ENCODE measurements at regions not wholly inside any gene's neighbourhood (a gene's known extent, or its start where the extent isn't known, plus 50 kb on each side); places are given as distances from the start of the nearest gene placed in this dataset.

DNA sequence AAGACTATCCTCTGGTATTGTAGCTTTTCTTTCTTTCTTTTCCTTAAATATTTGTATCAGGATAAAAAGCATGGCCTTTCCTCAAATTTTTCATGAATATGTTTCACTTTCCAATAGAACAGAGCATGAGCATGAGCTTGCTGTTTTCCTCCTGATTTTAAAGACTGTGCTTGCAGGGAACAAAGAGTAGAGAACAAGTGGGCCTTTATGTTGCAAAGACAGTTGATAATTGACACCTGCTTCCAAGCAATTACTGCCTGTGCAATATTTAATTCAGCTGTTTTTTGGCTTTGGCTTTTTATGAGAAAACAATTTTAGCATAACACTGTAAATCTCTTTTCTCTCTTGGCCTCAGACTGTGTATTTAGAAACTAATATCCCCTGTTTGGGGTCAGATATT is 263.6 kb upstream of the AZI2 start:
- Histone ChIP-seq H3K9ac (ENCODE audit: low read length) (no peak overlapping the region), H3K9me2 (ENCODE audit: low read depth, low read length) (no peaks in the 10 kb centered on the region), H3K36me3 (ENCODE audit: insufficient read depth, low read length) (no peaks in the 10 kb centered on the region), H3K27ac (ENCODE audit: low read depth, low read length, poor library complexity, severe bottlenecking) (no peak overlapping the region), H3K27me3 (ENCODE audit: insufficient read depth, low read length) (no peaks in the 10 kb centered on the region), H3K9me3 (ENCODE audit: low read length) (no peaks in the 10 kb centered on the region), H3F3A (ENCODE audit: insufficient read depth, low read length) (no peaks in the 10 kb centered on the region), H4K20me1 (ENCODE audit: insufficient read depth, low read length) (no peaks in the 10 kb centered on the region), H3K4me2 (ENCODE audit: low read length) (no peak overlapping the region), H3K4me1 (ENCODE audit: insufficient read depth, low read length, severe bottlenecking) (no peaks in the 10 kb centered on the region), H3K79me2 (ENCODE audit: insufficient read depth, low read length) (no peaks in the 10 kb centered on the region), H3K4me3 (ENCODE audit: low read depth, low read length, poor library complexity, severe bottlenecking) (no peak overlapping the region), H2AFZ (ENCODE audit: low read length) (no peak overlapping the region)
- no peak for TF ChIP-seq EZH2 (IDR thresholded peaks at IDR 0.05; ENCODE audit: borderline replicate concordance, low read length)
- TF ChIP-seq, protein P1, sequence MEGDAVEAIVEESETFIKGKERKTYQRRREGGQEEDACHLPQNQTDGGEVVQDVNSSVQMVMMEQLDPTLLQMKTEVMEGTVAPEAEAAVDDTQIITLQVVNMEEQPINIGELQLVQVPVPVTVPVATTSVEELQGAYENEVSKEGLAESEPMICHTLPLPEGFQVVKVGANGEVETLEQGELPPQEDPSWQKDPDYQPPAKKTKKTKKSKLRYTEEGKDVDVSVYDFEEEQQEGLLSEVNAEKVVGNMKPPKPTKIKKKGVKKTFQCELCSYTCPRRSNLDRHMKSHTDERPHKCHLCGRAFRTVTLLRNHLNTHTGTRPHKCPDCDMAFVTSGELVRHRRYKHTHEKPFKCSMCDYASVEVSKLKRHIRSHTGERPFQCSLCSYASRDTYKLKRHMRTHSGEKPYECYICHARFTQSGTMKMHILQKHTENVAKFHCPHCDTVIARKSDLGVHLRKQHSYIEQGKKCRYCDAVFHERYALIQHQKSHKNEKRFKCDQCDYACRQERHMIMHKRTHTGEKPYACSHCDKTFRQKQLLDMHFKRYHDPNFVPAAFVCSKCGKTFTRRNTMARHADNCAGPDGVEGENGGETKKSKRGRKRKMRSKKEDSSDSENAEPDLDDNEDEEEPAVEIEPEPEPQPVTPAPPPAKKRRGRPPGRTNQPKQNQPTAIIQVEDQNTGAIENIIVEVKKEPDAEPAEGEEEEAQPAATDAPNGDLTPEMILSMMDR (IDR thresholded peaks at IDR 0.05; ENCODE audit: low read length), result no peak

DNA sequence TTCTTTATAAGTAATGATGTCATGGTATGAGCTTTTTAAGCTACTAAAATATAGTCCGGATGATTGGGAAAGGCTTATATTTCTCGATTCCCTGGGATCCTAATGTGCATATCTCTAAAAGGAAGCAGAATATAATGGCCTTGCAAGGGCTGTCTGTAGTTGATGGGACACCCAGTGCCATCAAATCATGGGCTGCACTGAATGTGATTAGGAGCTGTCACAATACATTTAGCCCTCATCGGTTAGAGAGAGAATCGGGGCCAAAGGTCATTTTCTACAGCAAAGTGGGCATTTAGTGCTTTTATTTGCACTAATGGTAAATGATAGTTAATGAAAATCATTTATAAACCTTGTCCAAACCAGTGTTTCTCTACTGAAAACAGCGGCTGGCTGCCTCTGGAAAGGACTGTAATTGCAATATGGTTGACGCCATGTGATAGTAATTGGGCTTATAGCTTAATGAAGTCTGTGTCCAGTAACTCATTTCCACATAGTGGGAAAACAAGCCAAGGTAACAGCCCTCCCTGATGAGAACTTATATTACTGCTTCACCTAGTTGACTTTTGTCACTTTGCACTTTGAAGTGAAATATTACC is 265.0 kb upstream of the AZI2 start:
- H3K27me3 ChIP-seq (ENCODE audit: insufficient read depth, low read length), result no peaks in the 10 kb centered on the region
- H3K9ac ChIP-seq (ENCODE audit: low read length), result no peak overlapping the region
- TF ChIP-seq, protein P1 (IDR thresholded peaks at IDR 0.05; ENCODE audit: low read length), result no peak
- TF ChIP-seq EZH2 (IDR thresholded peaks at IDR 0.05; ENCODE audit: borderline replicate concordance, low read length), result no peak
- no peaks in the 10 kb centered on the region for H3K79me2 ChIP-seq (ENCODE audit: insufficient read depth, low read length)
- H4K20me1 ChIP-seq (ENCODE audit: insufficient read depth, low read length), result no peaks in the 10 kb centered on the region
- H3K4me3 ChIP-seq (ENCODE audit: low read depth, low read length, poor library complexity, severe bottlenecking), result no peak overlapping the region
- no peaks in the 10 kb centered on the region for H3K9me2 ChIP-seq (ENCODE audit: low read depth, low read length)
- no peaks in the 10 kb centered on the region for H3K4me1 ChIP-seq (ENCODE audit: insufficient read depth, low read length, severe bottlenecking)
- H3K27ac ChIP-seq (ENCODE audit: low read depth, low read length, poor library complexity, severe bottlenecking), result no peak overlapping the region
- H3F3A ChIP-seq (ENCODE audit: insufficient read depth, low read length), result no peaks in the 10 kb centered on the region
- no peak overlapping the region for H3K4me2 ChIP-seq (ENCODE audit: low read length)
- no peaks in the 10 kb centered on the region for H3K9me3 ChIP-seq (ENCODE audit: low read length)
- H2AFZ ChIP-seq (ENCODE audit: low read length), result no peak overlapping the region
- H3K36me3 ChIP-seq (ENCODE audit: insufficient read depth, low read length), result no peaks in the 10 kb centered on the region

DNA sequence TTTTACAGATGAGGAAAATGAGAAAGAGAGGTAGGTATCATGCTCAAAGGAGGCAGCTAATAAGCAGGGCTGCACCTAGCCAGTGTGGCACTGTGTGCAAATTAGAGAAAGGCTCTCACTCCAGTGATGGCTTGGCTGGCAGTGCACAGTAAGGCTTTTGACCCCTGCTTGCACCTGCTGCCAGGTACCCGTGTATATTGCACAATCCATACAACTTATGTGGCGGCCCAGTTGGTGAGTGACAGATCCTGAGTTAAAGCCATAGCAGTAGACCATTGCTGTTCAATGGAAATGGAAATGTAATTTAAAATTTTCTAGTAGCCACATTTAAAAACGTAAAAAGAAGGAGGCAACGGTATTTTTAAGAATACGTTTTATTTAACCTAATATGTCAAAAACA is 266.4 kb upstream of the AZI2 start:
- TF ChIP-seq EZH2 (IDR thresholded peaks at IDR 0.05; ENCODE audit: borderline replicate concordance, low read length), result no peak
- Histone ChIP-seq H3K4me2 (ENCODE audit: low read length) (no peak overlapping the region), H3K36me3 (ENCODE audit: insufficient read depth, low read length) (no peaks in the 10 kb centered on the region), H2AFZ (ENCODE audit: low read length) (no peak overlapping the region), H3K79me2 (ENCODE audit: insufficient read depth, low read length) (no peaks in the 10 kb centered on the region), H4K20me1 (ENCODE audit: insufficient read depth, low read length) (no peaks in the 10 kb centered on the region), H3F3A (ENCODE audit: insufficient read depth, low read length) (no peaks in the 10 kb centered on the region), H3K4me1 (ENCODE audit: insufficient read depth, low read length, severe bottlenecking) (no peaks in the 10 kb centered on the region), H3K9me3 (ENCODE audit: low read length) (no peaks in the 10 kb centered on the region), H3K9ac (ENCODE audit: low read length) (no peak overlapping the region), H3K27ac (ENCODE audit: low read depth, low read length, poor library complexity, severe bottlenecking) (no peak overlapping the region), H3K4me3 (ENCODE audit: low read depth, low read length, poor library complexity, severe bottlenecking) (no peak overlapping the region), H3K9me2 (ENCODE audit: low read depth, low read length) (no peaks in the 10 kb centered on the region), H3K27me3 (ENCODE audit: insufficient read depth, low read length) (no peaks in the 10 kb centered on the region)

DNA sequence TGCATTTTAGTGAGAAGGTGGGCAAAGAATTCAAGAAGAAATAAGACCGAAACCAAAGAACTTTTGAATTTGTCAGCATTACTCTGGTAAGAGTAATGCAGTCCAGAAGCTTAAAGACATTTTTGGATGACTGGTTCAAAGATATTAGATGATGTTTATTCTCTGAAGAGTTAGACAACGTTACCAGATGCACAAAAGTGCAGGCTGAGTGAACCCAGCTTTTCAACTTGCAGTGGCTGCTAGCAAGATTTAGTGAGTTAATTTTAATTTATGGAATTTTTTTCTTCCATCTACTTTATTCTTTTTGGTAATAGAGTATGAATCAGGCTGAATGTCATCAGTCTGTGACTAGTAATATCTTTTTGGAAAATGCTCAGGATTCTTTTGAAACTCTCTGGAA is 267.3 kb upstream of the AZI2 start:
- Histone ChIP-seq H4K20me1 (ENCODE audit: insufficient read depth, low read length) (no peaks in the 10 kb centered on the region), H3K27me3 (ENCODE audit: insufficient read depth, low read length) (no peaks in the 10 kb centered on the region), H3K9ac (ENCODE audit: low read length) (no peak overlapping the region), H3K79me2 (ENCODE audit: insufficient read depth, low read length) (no peaks in the 10 kb centered on the region), H3F3A (ENCODE audit: insufficient read depth, low read length) (no peaks in the 10 kb centered on the region), H3K4me2 (ENCODE audit: low read length) (no peak overlapping the region), H2AFZ (ENCODE audit: low read length) (no peak overlapping the region), H3K36me3 (ENCODE audit: insufficient read depth, low read length) (no peaks in the 10 kb centered on the region), H3K4me1 (ENCODE audit: insufficient read depth, low read length, severe bottlenecking) (no peaks in the 10 kb centered on the region), H3K4me3 (ENCODE audit: low read depth, low read length, poor library complexity, severe bottlenecking) (no peak overlapping the region), H3K27ac (ENCODE audit: low read depth, low read length, poor library complexity, severe bottlenecking) (no peak overlapping the region), H3K9me2 (ENCODE audit: low read depth, low read length) (no peaks in the 10 kb centered on the region), H3K9me3 (ENCODE audit: low read length) (no peaks in the 10 kb centered on the region)
- TF ChIP-seq EZH2 (IDR thresholded peaks at IDR 0.05; ENCODE audit: borderline replicate concordance, low read length), result no peak
- TF ChIP-seq, protein P1 (IDR thresholded peaks at IDR 0.05; ENCODE audit: low read length), result no peak
